Hepatocyte (in vitro differentiated cells): ENCODE measurements at regions not wholly inside any gene's neighbourhood (a gene's known extent, or its start where the extent isn't known, plus 50 kb on each side); places are given as distances from the start of the nearest gene placed in this dataset.

ENCODE experiments used
- DNase-seq: peaks from one replicate; pipeline ENCODE4 v3.0.0-alpha.2; 2016; ENCODE audit warnings: low spot score
- H2AFZ ChIP-seq: fragments of 200-600 bp; sonication (generic); 2 replicates; pipeline ENCODE4 v1.6.0; 2016; ENCODE audit warnings: antibody characterized with exemption, mild to moderate bottlenecking
- H3K27ac ChIP-seq: fragments of 200-600 bp; sonication (generic); 2 replicates; pipeline ENCODE4 v1.5.1; 2016; ENCODE audit warnings: mild to moderate bottlenecking
- H3K27me3 ChIP-seq: fragments of 200-600 bp; sonication (generic); 2 replicates; pipeline ENCODE4 v1.6.1; 2016
- H3K36me3 ChIP-seq: fragments of 200-600 bp; sonication (generic); replicated peaks from 2 replicates; pipeline ENCODE4 v1.5.1; 2016; ENCODE audit warnings: low read depth; ENCODE audit not compliant: insufficient read depth
- H3K4me1 ChIP-seq: fragments of 200-600 bp; sonication (generic); 2 replicates; pipeline ENCODE4 v1.5.1; 2016; ENCODE audit warnings: mild to moderate bottlenecking, moderate library complexity; ENCODE audit not compliant: insufficient read depth
- H3K4me2 ChIP-seq: fragments of 200-600 bp; sonication (generic); 2 replicates; pipeline ENCODE4 v1.6.0; 2016
- H3K4me3 ChIP-seq: fragments of 200-600 bp; sonication (generic); 2 replicates; pipeline ENCODE4 v1.5.1; 2016; ENCODE audit warnings: mild to moderate bottlenecking
- H3K79me2 ChIP-seq: fragments of 200-600 bp; sonication (generic); 2 replicates; pipeline ENCODE4 v1.6.0; 2017; ENCODE audit warnings: mild to moderate bottlenecking
- H3K9me2 ChIP-seq: fragments of 200-600 bp; sonication (generic); replicated peaks from 2 replicates; pipeline ENCODE4 v1.6.0; 2017; ENCODE audit warnings: mild to moderate bottlenecking; ENCODE audit not compliant: insufficient read depth
- H3K9me3 ChIP-seq: fragments of 200-600 bp; sonication (generic); 2 replicates; pipeline ENCODE4 v1.5.1; 2016; ENCODE audit warnings: low read depth, mild to moderate bottlenecking
- H4K20me1 ChIP-seq: fragments of 200-600 bp; sonication (generic); 2 replicates; pipeline ENCODE4 v1.6.0; 2016; ENCODE audit warnings: mild to moderate bottlenecking; ENCODE audit not compliant: insufficient read depth, poor library complexity, severe bottlenecking
- CTCF ChIP-seq: fragments of 200-600 bp; sonication (generic); IDR thresholded peaks from 2 replicates; pipeline ENCODE4 v1.5.1; 2016; ENCODE audit warnings: antibody characterized with exemption, mild to moderate bottlenecking; ENCODE audit not compliant: poor library complexity
- EZH2 ChIP-seq: fragments of 200-600 bp; sonication (generic); IDR thresholded peaks from 2 replicates; pipeline ENCODE4 v1.6.1; 2016; ENCODE audit warnings: antibody characterized with exemption, mild to moderate bottlenecking, borderline replicate concordance
- EZH2phosphoT487 ChIP-seq: fragments of 200-600 bp; sonication (generic); IDR thresholded peaks from one replicate; pipeline ENCODE4 v1.6.1; 2018; ENCODE audit warnings: antibody characterized with exemption, mild to moderate bottlenecking, low read depth, moderate library complexity; ENCODE audit not compliant: unreplicated experiment, severe bottlenecking
- WGBS: methylation state at CpG from one replicate; pipeline ENCODE4 v1.1.6; 2016; ENCODE audit warnings: low lambda C conversion rate; ENCODE audit errors: missing lambda C conversion rate; 5-methylcytosine and 5-hydroxymethylcytosine counted together

- whole genome bisulfite sequencing: 89% methylated on average over 5 of the region's 5 CpGs
Measured at GRCh38 chr3:148191966-148192365, 505.7 kb upstream of the AGTR1 start.

GRCh38 chr3:148197061-148197460, 500.6 kb upstream of the AGTR1 start:
- Histone ChIP-seq H3K4me3 (no peak overlapping the region), H3K27me3 (no peaks in the 10 kb centered on the region), H3K9me2 (no peaks in the 10 kb centered on the region), H3K36me3 (no peaks in the 10 kb centered on the region), H3K9me3 (no peaks in the 10 kb centered on the region), H4K20me1 (no peaks in the 10 kb centered on the region), H3K4me1 (no peaks in the 10 kb centered on the region), H3K27ac (no peak overlapping the region), H3K4me2 (no peak overlapping the region), H2AFZ (no peak overlapping the region), H3K79me2 (no peaks in the 10 kb centered on the region)
- 94% methylated on average over 3 of the region's 3 CpGs for WGBS
- DNase-seq: no peak
- TF ChIP-seq EZH2 (no peak), EZH2phosphoT487 (no peak), CTCF (no peak)

More at GRCh38 chr3:148191966-148192365, 505.7 kb upstream of the AGTR1 start:
- Histone ChIP-seq H3K9me3 (no peaks in the 10 kb centered on the region), H2AFZ (no peak overlapping the region), H3K9me2 (no peaks in the 10 kb centered on the region), H3K4me2 (no peak overlapping the region), H3K27me3 (no peaks in the 10 kb centered on the region), H3K79me2 (no peaks in the 10 kb centered on the region), H3K4me1 (no peaks in the 10 kb centered on the region), H3K36me3 (no peaks in the 10 kb centered on the region), H3K4me3 (no peak overlapping the region), H4K20me1 (no peaks in the 10 kb centered on the region), H3K27ac (no peak overlapping the region)
- TF ChIP-seq CTCF (no peak), EZH2 (no peak), EZH2phosphoT487 (no peak)
- no peak for DNase-seq

GRCh38 chr3:148202386-148202785, 495.3 kb upstream of the AGTR1 start:
- H3K4me1 ChIP-seq: no peaks in the 10 kb centered on the region
- no peaks in the 10 kb centered on the region for H3K9me3 ChIP-seq
- H3K4me3 ChIP-seq: no peak overlapping the region
- no peak for DNase-seq
- no peak overlapping the region for H3K27ac ChIP-seq
- 38% methylated on average over 1 of the region's 1 CpG for WGBS
- no peak overlapping the region for H2AFZ ChIP-seq
- peaks cover 4% of the 10 kb centered on the region for H3K27me3 ChIP-seq
- H3K36me3 ChIP-seq: no peaks in the 10 kb centered on the region
- TF ChIP-seq CTCF: no peak
- TF ChIP-seq EZH2: no peak
- no peak for TF ChIP-seq EZH2phosphoT487
- H4K20me1 ChIP-seq: no peaks in the 10 kb centered on the region
- no peaks in the 10 kb centered on the region for H3K9me2 ChIP-seq
- no peaks in the 10 kb centered on the region for H3K79me2 ChIP-seq
- no peak overlapping the region for H3K4me2 ChIP-seq
